ENCODE measurements at regions not wholly inside any gene's neighbourhood (a gene's known extent, or its start where the extent isn't known, plus 50 kb on each side); places are given as distances from the start of the nearest gene placed in this dataset.
A peak's percentile ranks its signal among the peaks of the same experiment; 100 is the strongest.

GRCh38 chrX:23616361-23616760 lies 50.9 kb upstream of the PRDX4 start:
- H3K79me2 ChIP-seq (ENCODE audit: insufficient read depth): no peaks in the 10 kb centered on the region
- H3K4me3 ChIP-seq: no peak overlapping the region
- H3K9me3 ChIP-seq (ENCODE audit: low read depth): no peaks in the 10 kb centered on the region
- no peak overlapping the region for H2AFZ ChIP-seq
- in situ Hi-C loops (cut with MboI): no loop called here
- H3K9ac ChIP-seq: no peak overlapping the region
- H3K27me3 ChIP-seq (replicated peaks; ENCODE audit: insufficient read depth): no peaks in the 10 kb centered on the region
- H3K4me2 ChIP-seq (ENCODE audit: unreplicated experiment): no peak overlapping the region
- H3K36me3 ChIP-seq (ENCODE audit: low read depth): no peaks in the 10 kb centered on the region
- H3K27ac ChIP-seq: no peak overlapping the region
- no peaks in the 10 kb centered on the region for H4K20me1 ChIP-seq (ENCODE audit: insufficient read depth)
- no peaks in the 10 kb centered on the region for H3K9me2 ChIP-seq (ENCODE audit: insufficient read depth)
- TF ChIP-seq EZH2 (IDR thresholded peaks at IDR 0.05; ENCODE audit: insufficient read depth, poor library complexity, severe bottlenecking) (no peak), EZH2phosphoT487 (IDR thresholded peaks at IDR 0.05; ENCODE audit: insufficient read depth, low read depth) (no peak)
- H3K4me1 ChIP-seq (ENCODE audit: insufficient read depth): no peaks in the 10 kb centered on the region
- peak; percentile 38 for DNase-seq
- H3F3A ChIP-seq (ENCODE audit: insufficient read depth): no peaks in the 10 kb centered on the region
- 40 to 45% methylated on average over 5 of the region's 5 CpGs for WGBS, 2 experiments (ENCODE audit: low coverage in 1 of 2, low lambda C conversion rate in 2 of 2, missing lambda C conversion rate in 2 of 2)

Data from GM23248 (cell line).